Ishikawa (cell line): ENCODE measurements at regions not wholly inside any gene's neighbourhood (a gene's known extent, or its start where the extent isn't known, plus 50 kb on each side); places are given as distances from the start of the nearest gene placed in this dataset.

Experiments
- MAX ChIP-seq: IDR thresholded peaks from 2 replicates; pipeline ENCODE4 v1.6.1; 2012
- TEAD4 ChIP-seq: IDR thresholded peaks from 2 replicates; pipeline ENCODE4 v1.6.1; 2012
- TF ChIP-seq, protein P1 (sequence below): IDR thresholded peaks from 2 replicates; pipeline ENCODE4 v1.6.1; 2012; ENCODE audit warnings: low read depth, mild to moderate bottlenecking

GRCh38 chr10:111837086-111837485 lies 346.5 kb downstream of the GPAM start:
- TF ChIP-seq, protein P1, sequence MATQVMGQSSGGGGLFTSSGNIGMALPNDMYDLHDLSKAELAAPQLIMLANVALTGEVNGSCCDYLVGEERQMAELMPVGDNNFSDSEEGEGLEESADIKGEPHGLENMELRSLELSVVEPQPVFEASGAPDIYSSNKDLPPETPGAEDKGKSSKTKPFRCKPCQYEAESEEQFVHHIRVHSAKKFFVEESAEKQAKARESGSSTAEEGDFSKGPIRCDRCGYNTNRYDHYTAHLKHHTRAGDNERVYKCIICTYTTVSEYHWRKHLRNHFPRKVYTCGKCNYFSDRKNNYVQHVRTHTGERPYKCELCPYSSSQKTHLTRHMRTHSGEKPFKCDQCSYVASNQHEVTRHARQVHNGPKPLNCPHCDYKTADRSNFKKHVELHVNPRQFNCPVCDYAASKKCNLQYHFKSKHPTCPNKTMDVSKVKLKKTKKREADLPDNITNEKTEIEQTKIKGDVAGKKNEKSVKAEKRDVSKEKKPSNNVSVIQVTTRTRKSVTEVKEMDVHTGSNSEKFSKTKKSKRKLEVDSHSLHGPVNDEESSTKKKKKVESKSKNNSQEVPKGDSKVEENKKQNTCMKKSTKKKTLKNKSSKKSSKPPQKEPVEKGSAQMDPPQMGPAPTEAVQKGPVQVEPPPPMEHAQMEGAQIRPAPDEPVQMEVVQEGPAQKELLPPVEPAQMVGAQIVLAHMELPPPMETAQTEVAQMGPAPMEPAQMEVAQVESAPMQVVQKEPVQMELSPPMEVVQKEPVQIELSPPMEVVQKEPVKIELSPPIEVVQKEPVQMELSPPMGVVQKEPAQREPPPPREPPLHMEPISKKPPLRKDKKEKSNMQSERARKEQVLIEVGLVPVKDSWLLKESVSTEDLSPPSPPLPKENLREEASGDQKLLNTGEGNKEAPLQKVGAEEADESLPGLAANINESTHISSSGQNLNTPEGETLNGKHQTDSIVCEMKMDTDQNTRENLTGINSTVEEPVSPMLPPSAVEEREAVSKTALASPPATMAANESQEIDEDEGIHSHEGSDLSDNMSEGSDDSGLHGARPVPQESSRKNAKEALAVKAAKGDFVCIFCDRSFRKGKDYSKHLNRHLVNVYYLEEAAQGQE: no peak
- TF ChIP-seq TEAD4 (no peak), MAX (no peak)
